ENCODE measurements at regions not wholly inside any gene's neighbourhood (a gene's known extent, or its start where the extent isn't known, plus 50 kb on each side); places are given as distances from the start of the nearest gene placed in this dataset.
"Not testable (repeated sequence)": the region's sequence is repeated elsewhere in the genome, so short reads cannot be mapped to it uniquely, and the experiment has no call there.

GRCh38 chrX:63135859-63136258, 215.3 kb downstream of the SPIN4 start:
- FAIRE-seq; ATAC-seq; H3K9me3 ChIP-seq; H3K4me1 ChIP-seq; DNase-seq (ENCODE audit: low read depth in 1 of 2, low spot score in 1 of 2); H3K27ac ChIP-seq; H3K4me2 ChIP-seq; H3K4me3 ChIP-seq; POLR2A ChIA-PET; CTCF ChIA-PET: not testable (repeated sequence)
- WGBS (ENCODE audit: missing lambda C conversion rate), result no CpG with 5 or more reads among the region's 2 CpGs

GRCh38 chrX:63128509-63128908, 222.6 kb downstream of the SPIN4 start:
- POLR2A ChIA-PET, result no interaction called here
- CTCF ChIA-PET, result no interaction called here
- Histone ChIP-seq H3K4me3 (no peak overlapping the region), H3K4me1 (no peaks in the 10 kb centered on the region), H3K9me3 (no peaks in the 10 kb centered on the region), H3K4me2 (no peak overlapping the region), H3K27ac (no peak overlapping the region)
- TF ChIP-seq CHD2 (IDR thresholded peaks at IDR 0.05; ENCODE audit: low read length, partially characterized antibody), result no peak
- peak; percentile 12; the same call in 1 of the 3 replicates for TF ChIP-seq CTCF (IDR thresholded peaks at IDR 0.05)
- FAIRE-seq (peak; percentile 98), ATAC-seq (peak in 1 of 2 experiments; percentile 47; a peak in 2 of 6 replicates), DNase-seq (ENCODE audit: low read depth in 1 of 2, low spot score in 1 of 2) (peak in 1 of 2 experiments; percentile 36)
- WGBS (ENCODE audit: missing lambda C conversion rate), result 0% methylated on average over 2 of the region's 2 CpGs

GRCh38 chrX:63115196-63115595, 235.9 kb downstream of the SPIN4 start:
- 0% methylated on average over 1 of the region's 1 CpG for WGBS (ENCODE audit: missing lambda C conversion rate)
- Histone ChIP-seq H3K27ac (no peak overlapping the region), H3K4me1 (no peaks in the 10 kb centered on the region), H3K4me2 (no peak overlapping the region), H3K4me3 (no peak overlapping the region), H3K9me3 (no peaks in the 10 kb centered on the region)
- no peak for DNase-seq (ENCODE audit: low read depth in 1 of 2, low spot score in 1 of 2)
- FAIRE-seq, result no peak
- no peak for TF ChIP-seq MAFK (IDR thresholded peaks at IDR 0.05; ENCODE audit: partially characterized antibody)
- TF ChIP-seq NFE2L2 (conservative IDR thresholded peaks at IDR 0.05; ENCODE audit: low read length), result no peak
- no peak for TF ChIP-seq FOSL2 (IDR thresholded peaks at IDR 0.05)
- no peak for TF ChIP-seq FOSL2 (CRISPR knock-in tag; IDR thresholded peaks at IDR 0.05)
- TF ChIP-seq BHLHE40 (IDR thresholded peaks at IDR 0.05; ENCODE audit: low read depth, low read length), result no peak
- TF ChIP-seq CEBPB (IDR thresholded peaks at IDR 0.05), result no peak
- no peak for TF ChIP-seq HEYL (CRISPR knock-in tag; IDR thresholded peaks at IDR 0.05)
- TF ChIP-seq CTCF (IDR thresholded peaks at IDR 0.05), result no peak
- TF ChIP-seq ZSCAN20 (CRISPR knock-in tag; IDR thresholded peaks at IDR 0.05), result no peak
- TF ChIP-seq TFCP2L1 (CRISPR knock-in tag; IDR thresholded peaks at IDR 0.05), result no peak
- no peak for TF ChIP-seq MAZ (IDR thresholded peaks at IDR 0.05; ENCODE audit: borderline replicate concordance, low read depth, low read length)
- no peak for TF ChIP-seq EHMT2 (IDR thresholded peaks at IDR 0.05; ENCODE audit: low read depth)
- no peak for TF ChIP-seq NR3C1 (IDR thresholded peaks at IDR 0.05)
- no peak for TF ChIP-seq KDM5A (IDR thresholded peaks at IDR 0.05)
- ChIA-PET POLR2A (no interaction called here), CTCF (no interaction called here)
- ATAC-seq, result no peak

- Histone ChIP-seq H3K27ac (no peak overlapping the region), H3K9me3 (no peaks in the 10 kb centered on the region), H3K4me2 (no peak overlapping the region), H3K4me1 (no peaks in the 10 kb centered on the region), H3K4me3 (no peak overlapping the region)
- CTCF ChIA-PET, result interaction anchor here (1.3 kb wide), 1 partner anchor 8 kb away, joined by 4 read pairs; no protein-coding TSS in a partner anchor
- POLR2A ChIA-PET, result no interaction called here
- no peak for ATAC-seq
- no peak for FAIRE-seq
- no peak for TF ChIP-seq HES2 (IDR thresholded peaks at IDR 0.05)
- TF ChIP-seq USF2 (IDR thresholded peaks at IDR 0.05), result no peak
- no peak for TF ChIP-seq ESRRA (IDR thresholded peaks at IDR 0.05; ENCODE audit: borderline replicate concordance, low read length)
- no peak for DNase-seq (ENCODE audit: low read depth in 1 of 2, low spot score in 1 of 2)
- WGBS (ENCODE audit: missing lambda C conversion rate), result 0% methylated on average over 3 of the region's 8 CpGs
Observed at GRCh38 chrX:63101879-63102620, 249.1 kb downstream of the SPIN4 start.

Data from A549 (cell line).